ENCODE measurements at regions not wholly inside any gene's neighbourhood (a gene's known extent, or its start where the extent isn't known, plus 50 kb on each side); places are given as distances from the start of the nearest gene placed in this dataset.
"Not testable (repeated sequence)": the region's sequence is repeated elsewhere in the genome, so short reads cannot be mapped to it uniquely, and the experiment has no call there.

DNA sequence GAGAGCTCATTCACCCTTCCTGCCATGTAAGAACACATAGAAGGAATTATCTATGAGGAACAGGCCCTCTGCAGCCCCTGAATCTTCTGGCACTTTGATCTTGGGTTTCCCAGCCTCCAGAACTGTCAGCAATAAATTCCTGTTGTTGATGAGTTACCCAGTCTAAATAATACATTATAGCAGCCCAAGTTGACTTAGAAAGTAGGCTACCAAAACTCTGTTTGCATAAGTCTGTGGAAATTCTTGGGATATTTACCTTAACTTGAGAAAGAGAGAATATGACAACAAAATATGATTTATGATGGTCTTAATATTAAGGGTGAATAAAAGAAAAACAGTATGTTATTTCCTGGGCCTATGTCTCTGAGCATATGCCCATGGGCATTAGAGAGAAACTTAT lies 433.0 kb upstream of the LMO3 start:
- no peak overlapping the region for H3K4me3 Mint-ChIP-seq
- CTCF ChIA-PET = no interaction called here
- no peak overlapping the region for H3K27ac Mint-ChIP-seq
- H3K27me3 Mint-ChIP-seq (ENCODE audit: low read depth) = no peaks in the 10 kb centered on the region
- H3K9me3 Mint-ChIP-seq = peaks cover 5% of the 10 kb centered on the region
- H3K36me3 Mint-ChIP-seq (ENCODE audit: low read depth) = no peaks in the 10 kb centered on the region
- intact Hi-C loops (cut with micrococcal nuclease) = no loop called here
- H3K4me1 Mint-ChIP-seq (ENCODE audit: low read depth) = no peaks in the 10 kb centered on the region
- DNase-seq = no peak

DNA sequence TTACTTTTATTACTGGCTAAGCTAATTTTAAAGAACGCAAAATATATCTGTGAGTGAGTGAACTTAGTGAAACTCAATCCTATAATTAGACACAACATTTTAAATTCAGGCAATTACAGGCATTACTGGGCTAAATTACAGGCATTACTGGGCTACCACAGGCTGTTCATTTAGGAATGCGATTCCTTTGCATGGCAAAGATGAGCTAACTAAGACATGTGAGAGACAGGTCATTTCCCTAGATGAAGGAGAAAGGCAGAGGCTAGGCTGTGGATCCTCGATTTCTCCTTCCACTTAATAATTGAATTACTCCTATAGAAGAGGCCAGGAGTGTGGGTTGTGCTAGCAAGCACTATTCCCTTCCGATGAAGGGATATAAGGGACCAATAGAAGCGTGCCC lies 429.4 kb upstream of the LMO3 start:
- CTCF ChIA-PET = no interaction called here
- H3K4me1 Mint-ChIP-seq (ENCODE audit: low read depth) = no peaks in the 10 kb centered on the region
- H3K27me3 Mint-ChIP-seq (ENCODE audit: low read depth) = no peaks in the 10 kb centered on the region
- no peak overlapping the region for H3K27ac Mint-ChIP-seq
- DNase-seq = no peak
- H3K36me3 Mint-ChIP-seq (ENCODE audit: low read depth) = no peaks in the 10 kb centered on the region
- no peak overlapping the region for H3K4me3 Mint-ChIP-seq
- H3K9me3 Mint-ChIP-seq = peaks cover 1% of the 10 kb centered on the region
- intact Hi-C loops (cut with micrococcal nuclease) = no loop called here

DNA sequence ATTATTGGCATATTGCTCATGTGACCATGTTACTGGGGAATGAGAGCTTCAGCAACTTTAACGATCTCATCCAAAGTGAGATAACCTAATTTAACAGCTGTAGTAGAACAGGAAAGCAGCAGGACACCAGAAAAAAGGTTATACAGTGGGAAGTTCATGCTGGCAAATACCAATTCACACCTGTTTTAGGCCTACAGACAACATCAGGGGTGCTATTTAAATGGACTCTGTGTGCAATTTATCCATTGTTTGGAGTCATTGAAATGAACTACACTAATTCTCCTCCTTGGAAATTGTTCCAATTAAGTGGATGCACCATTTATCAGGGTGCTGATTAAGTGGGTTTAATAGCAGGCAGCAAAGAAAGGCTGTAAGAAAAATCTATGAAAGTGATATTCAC lies 424.4 kb upstream of the LMO3 start:
- H3K27me3 Mint-ChIP-seq (ENCODE audit: low read depth) = no peaks in the 10 kb centered on the region
- intact Hi-C loops (cut with micrococcal nuclease) = no loop called here
- DNase-seq = no peak
- H3K36me3 Mint-ChIP-seq (ENCODE audit: low read depth) = no peaks in the 10 kb centered on the region
- peaks cover 4% of the 10 kb centered on the region for H3K9me3 Mint-ChIP-seq
- H3K4me1 Mint-ChIP-seq (ENCODE audit: low read depth) = no peaks in the 10 kb centered on the region
- no peak overlapping the region for H3K4me3 Mint-ChIP-seq
- CTCF ChIA-PET = no interaction called here
- no peak overlapping the region for H3K27ac Mint-ChIP-seq

DNA sequence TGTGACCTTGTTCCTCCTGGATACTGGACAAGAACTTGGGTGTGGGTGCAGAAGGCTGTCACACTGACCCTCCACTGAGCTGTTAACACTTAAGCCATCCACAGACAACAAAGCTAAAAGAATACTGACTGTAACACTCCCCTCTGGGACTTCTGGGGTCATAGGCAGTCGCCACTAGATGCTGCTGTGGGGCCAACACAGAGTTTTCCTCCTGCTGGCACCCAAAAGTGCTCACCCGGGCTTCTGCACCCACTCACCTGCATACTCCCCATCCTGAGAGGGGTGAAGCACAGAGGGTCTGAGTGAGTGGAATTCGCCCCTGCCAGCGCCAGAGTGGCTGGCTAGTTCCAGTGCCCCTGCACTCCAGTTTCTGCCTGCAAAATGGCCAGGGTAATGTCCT lies 422.4 kb upstream of the LMO3 start:
- Mint-ChIP-seq H3K9me3 (peaks cover 4% of the 10 kb centered on the region), H3K27me3 (ENCODE audit: low read depth) (no peaks in the 10 kb centered on the region), H3K36me3 (ENCODE audit: low read depth) (no peaks in the 10 kb centered on the region)

DNA sequence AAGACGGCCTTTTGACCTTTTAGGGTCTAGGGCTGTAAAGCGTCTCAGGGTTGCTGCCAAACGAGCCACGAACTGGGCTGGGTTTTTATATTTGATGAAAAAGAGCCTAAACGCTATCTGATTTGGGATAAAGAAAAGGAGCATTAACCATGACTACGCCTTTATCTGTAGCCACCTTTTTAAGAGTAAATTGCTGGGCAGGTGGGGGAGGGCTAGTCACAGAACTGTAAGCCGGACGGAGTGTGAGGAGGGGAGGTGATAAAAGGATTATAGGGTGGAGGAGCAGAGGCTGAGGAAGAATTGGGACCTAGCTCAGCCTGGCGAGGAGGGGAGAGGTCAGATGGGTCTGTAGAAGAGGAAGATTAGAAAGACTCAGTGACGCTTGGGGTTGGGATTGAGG lies 419.5 kb upstream of the LMO3 start:
- CTCF ChIA-PET; intact Hi-C loops (cut with micrococcal nuclease); H3K27ac Mint-ChIP-seq; DNase-seq; H3K4me3 Mint-ChIP-seq; H3K36me3 Mint-ChIP-seq (ENCODE audit: low read depth); H3K9me3 Mint-ChIP-seq; H3K27me3 Mint-ChIP-seq (ENCODE audit: low read depth); H3K4me1 Mint-ChIP-seq (ENCODE audit: low read depth): not testable (repeated sequence)

More for the DNA sequence above, 422.4 kb upstream of the LMO3 start:
- DNase-seq = no peak
- Mint-ChIP-seq H3K27ac (no peak overlapping the region), H3K4me1 (ENCODE audit: low read depth) (no peaks in the 10 kb centered on the region), H3K4me3 (no peak overlapping the region)
- intact Hi-C loops (cut with micrococcal nuclease) = no loop called here
- CTCF ChIA-PET = no interaction called here

DNA sequence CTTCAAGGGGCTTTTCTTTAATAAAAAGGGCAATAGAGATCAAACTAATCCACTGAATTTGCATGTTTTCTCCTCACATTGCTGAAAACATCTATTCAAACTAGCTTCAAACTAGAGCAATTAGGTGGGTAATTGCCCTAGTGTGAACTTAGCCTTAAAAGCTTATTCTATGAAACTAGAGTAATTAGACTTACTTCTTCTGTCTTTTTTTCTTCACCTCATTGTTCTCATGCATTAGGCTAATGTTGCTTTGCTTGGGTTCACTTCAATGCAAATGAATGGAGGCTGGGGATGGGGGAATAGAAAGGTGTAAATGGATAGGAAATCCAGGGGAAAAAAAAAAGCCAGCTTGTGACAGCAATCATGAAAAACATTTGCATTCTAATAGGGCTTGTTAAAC lies 414.8 kb upstream of the LMO3 start:
- DNase-seq = no peak
- CTCF ChIA-PET = no interaction called here
- intact Hi-C loops (cut with micrococcal nuclease) = no loop called here
- H3K27ac Mint-ChIP-seq = no peak overlapping the region
- no peaks in the 10 kb centered on the region for H3K27me3 Mint-ChIP-seq (ENCODE audit: low read depth)
- peaks cover 8% of the 10 kb centered on the region for H3K9me3 Mint-ChIP-seq
- H3K4me3 Mint-ChIP-seq = no peak overlapping the region
- H3K36me3 Mint-ChIP-seq (ENCODE audit: low read depth) = no peaks in the 10 kb centered on the region
- H3K4me1 Mint-ChIP-seq (ENCODE audit: low read depth) = no peaks in the 10 kb centered on the region

DNA sequence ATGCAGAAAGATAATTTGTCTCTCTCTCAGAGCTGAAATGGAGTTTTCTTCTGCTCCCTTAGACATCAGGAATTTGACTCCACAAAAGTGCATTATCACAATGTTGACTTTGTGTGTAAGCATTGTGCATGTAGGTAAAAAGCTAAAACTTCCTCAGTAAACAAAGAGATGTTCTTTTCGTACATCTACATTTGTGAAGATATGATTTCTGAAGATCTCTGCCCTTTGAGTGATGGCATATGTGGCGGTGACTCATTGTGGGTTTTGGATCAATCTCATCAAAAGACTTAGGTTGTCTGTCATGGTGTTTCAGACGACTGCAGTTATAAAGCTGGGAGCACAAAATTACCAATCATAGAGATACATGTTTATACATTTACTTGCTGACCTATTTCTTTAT lies 411.4 kb upstream of the LMO3 start:
- Mint-ChIP-seq H3K9me3 (peaks cover 12% of the 10 kb centered on the region), H3K4me3 (no peak overlapping the region), H3K36me3 (ENCODE audit: low read depth) (no peaks in the 10 kb centered on the region), H3K4me1 (ENCODE audit: low read depth) (no peaks in the 10 kb centered on the region), H3K27ac (no peak overlapping the region), H3K27me3 (ENCODE audit: low read depth) (no peaks in the 10 kb centered on the region)
- DNase-seq = no peak
- CTCF ChIA-PET = no interaction called here
- intact Hi-C loops (cut with micrococcal nuclease) = no loop called here

DNA sequence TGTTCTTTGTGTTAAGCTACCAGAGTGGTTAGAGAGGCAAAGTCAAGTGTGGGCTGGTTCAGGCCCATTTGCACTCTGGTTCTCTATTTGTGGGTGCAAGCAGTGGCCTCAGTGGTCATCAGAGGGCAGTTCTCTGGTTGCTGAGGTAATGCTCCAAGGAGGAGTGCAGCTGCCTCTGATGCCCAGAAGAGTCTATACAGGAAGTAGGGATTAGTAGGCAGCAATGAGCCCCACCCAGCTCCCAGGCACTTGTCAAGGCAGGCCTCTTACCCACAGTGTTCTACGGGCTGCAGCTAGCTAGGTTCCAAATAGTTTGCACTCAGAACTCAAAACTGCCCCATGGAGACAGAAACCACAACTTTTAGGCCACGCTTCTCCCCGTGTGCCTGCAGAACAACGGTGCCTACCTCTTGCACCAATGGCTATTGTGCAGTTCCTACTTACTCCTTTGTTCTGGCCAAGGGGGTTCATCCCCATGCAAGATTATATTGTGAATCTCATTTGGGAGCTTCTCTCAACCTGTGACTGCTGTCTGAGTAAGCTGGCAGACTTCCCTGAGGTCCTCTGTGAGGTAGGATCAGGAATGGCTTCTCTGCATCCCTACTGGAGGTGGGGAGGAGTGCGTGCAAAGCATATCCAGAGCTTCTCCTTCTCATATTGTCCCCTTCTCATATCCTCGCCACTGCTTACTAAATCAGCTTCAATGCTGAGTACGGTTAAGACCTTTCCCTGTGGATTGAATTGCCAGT lies 410.3 kb upstream of the LMO3 start:
- no peak overlapping the region for H3K4me3 Mint-ChIP-seq
- no peak for DNase-seq
- H3K4me1 Mint-ChIP-seq (ENCODE audit: low read depth) = no peaks in the 10 kb centered on the region
- no peaks in the 10 kb centered on the region for H3K36me3 Mint-ChIP-seq (ENCODE audit: low read depth)
- H3K27me3 Mint-ChIP-seq (ENCODE audit: low read depth) = no peaks in the 10 kb centered on the region
- CTCF ChIA-PET = no interaction called here
- intact Hi-C loops (cut with micrococcal nuclease) = no loop called here
- H3K27ac Mint-ChIP-seq = no peak overlapping the region
- peaks cover 12% of the 10 kb centered on the region for H3K9me3 Mint-ChIP-seq

DNA sequence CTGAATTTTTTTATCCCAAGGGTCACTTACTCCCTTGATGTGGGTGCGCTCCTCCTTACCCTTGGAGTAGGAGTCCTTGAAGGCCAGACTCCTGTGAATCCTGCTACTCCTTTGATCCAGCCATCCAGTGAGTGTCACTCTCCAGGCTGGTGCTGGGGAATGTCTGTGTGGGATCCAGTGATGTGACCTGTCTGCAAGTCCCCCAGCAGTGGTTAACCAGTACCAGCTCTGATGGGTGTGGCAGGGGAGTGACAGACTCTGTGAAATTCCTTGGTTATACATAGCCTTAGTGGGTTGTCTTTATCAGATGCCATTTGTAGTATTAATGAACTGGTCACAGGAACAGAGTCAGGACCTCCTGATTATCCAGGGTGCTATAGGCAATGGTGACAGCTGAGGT lies 409.5 kb upstream of the LMO3 start:
- CTCF ChIA-PET = no interaction called here

DNA sequence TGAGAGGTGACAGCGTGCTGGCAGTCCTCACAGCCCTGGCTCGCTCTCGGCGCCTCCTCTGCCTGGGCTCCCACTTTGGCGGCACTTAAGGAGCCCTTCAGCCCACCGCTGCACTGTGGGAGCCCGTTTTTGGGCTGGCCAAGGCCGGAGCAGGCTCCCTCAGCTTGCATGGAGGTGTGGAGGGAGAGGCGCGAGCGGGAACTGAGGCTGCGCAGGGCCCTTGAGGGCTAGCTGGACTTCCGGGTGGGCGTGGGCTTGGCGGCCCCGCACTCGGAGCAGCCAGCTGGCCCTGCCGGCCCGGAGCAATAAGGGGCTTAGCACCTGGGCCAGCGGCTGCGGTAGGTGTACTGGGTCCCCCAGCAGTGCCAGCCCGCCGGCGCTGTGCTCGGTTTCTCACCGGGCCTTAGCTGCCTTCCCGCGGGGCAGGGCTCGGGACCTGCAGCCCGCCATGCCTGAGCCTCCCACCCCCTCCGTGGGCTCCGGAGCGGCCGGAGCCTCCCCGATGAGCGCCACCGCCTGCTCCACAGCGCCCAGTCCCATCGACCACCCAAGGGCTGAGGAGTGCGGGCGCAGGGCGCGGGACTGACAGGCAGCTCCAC lies 401.6 kb upstream of the LMO3 start:
- CTCF ChIA-PET; H3K9me3 Mint-ChIP-seq; H3K4me3 Mint-ChIP-seq; H3K27me3 Mint-ChIP-seq (ENCODE audit: low read depth); H3K4me1 Mint-ChIP-seq (ENCODE audit: low read depth); H3K27ac Mint-ChIP-seq; DNase-seq; H3K36me3 Mint-ChIP-seq (ENCODE audit: low read depth); intact Hi-C loops (cut with micrococcal nuclease): not testable (repeated sequence)

More for the DNA sequence above, 409.5 kb upstream of the LMO3 start:
- no peaks in the 10 kb centered on the region for H3K36me3 Mint-ChIP-seq (ENCODE audit: low read depth)
- H3K4me1 Mint-ChIP-seq (ENCODE audit: low read depth) = no peaks in the 10 kb centered on the region
- no peak overlapping the region for H3K4me3 Mint-ChIP-seq
- H3K27me3 Mint-ChIP-seq (ENCODE audit: low read depth) = no peaks in the 10 kb centered on the region
- intact Hi-C loops (cut with micrococcal nuclease) = no loop called here
- H3K9me3 Mint-ChIP-seq = peaks cover 12% of the 10 kb centered on the region
- no peak for DNase-seq
- no peak overlapping the region for H3K27ac Mint-ChIP-seq

DNA sequence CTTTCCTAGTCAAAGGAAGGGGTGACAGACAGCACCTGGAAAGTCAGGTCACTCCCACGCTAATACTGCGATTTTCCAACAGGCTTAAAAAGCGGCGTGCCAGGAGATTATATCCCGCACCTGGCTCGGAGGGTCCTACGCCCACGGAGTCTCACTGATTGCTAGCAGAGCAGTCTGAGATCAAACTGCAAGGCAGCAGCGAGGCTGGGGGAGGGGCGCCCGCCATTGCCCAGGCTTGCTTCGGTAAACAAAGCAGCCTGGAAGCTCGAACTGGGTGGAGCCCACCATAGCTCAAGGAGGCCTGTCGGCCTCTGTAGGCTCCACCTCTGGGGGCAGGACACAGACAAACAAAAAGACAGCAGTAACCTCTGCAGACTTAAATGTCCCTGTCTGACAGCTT lies 392.6 kb upstream of the LMO3 start:
- DNase-seq; intact Hi-C loops (cut with micrococcal nuclease); H3K4me1 Mint-ChIP-seq (ENCODE audit: low read depth); H3K4me3 Mint-ChIP-seq; H3K27me3 Mint-ChIP-seq (ENCODE audit: low read depth); H3K27ac Mint-ChIP-seq; H3K36me3 Mint-ChIP-seq (ENCODE audit: low read depth); CTCF ChIA-PET: not testable (repeated sequence)
- peaks cover 18% of the 10 kb centered on the region for H3K9me3 Mint-ChIP-seq

DNA sequence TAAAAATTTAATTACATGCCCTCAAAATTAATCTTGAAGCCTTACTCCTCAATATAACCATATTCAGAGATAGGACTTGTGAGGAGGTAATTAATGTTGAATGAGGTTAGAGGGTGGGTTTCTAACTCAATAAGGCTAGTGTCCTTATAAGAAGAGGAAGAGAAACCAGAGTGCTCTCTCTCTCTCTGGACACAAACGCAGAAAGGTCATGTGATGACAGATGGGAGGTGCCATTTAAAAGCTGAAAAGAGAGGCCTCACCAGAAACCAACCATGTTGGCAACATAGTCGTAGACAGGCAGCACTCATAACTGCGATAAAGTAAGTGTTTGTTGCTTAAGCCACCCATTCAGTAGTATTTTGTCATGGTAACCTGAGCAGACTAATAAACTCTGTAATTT lies 378.5 kb upstream of the LMO3 start:
- H3K27ac Mint-ChIP-seq = no peak overlapping the region
- DNase-seq = no peak
- intact Hi-C loops (cut with micrococcal nuclease) = no loop called here
- no peak overlapping the region for H3K4me3 Mint-ChIP-seq
- H3K36me3 Mint-ChIP-seq (ENCODE audit: low read depth) = no peaks in the 10 kb centered on the region
- CTCF ChIA-PET = no interaction called here
- H3K4me1 Mint-ChIP-seq (ENCODE audit: low read depth) = no peaks in the 10 kb centered on the region
- H3K27me3 Mint-ChIP-seq (ENCODE audit: low read depth) = no peaks in the 10 kb centered on the region
- H3K9me3 Mint-ChIP-seq = peaks cover 12% of the 10 kb centered on the region

DNA sequence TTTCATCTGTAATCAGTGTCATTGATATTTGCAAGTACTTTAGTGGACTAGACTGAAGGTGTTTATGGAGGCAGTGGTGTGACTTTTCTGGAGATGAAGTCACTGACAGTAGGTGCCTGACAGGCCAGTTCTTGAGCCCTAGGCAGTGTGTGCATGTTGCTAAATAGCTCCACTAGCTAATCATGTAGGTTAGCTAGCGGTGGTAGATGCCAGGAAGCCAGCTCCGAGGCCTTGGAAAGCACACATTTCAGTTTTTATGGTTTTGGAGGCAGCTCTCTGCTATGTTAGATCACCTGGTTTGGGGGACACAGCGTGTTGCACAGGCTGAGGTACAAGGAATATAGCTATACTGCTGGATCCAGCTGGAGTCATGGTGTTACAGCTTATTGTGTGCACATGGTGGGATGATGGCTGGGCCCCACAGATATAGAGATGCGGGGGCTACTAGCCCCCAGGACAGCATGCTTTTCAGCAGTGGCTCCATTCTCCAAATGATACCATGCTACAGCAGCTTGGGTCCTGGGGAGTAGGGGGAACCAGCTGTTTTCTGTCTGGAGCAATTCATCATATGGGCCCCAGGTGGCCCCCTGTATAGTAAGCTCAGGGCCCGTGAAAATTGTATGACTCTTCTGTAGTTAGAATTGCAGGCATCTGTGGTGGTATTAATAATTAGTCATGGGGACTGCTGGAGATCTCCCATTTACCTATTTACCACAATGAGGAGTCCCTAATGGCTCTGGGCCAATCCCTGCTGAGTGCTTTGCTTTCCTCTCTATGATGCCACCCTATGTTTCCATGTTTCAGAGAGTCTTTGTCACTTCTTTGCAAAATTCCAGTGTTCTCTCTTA lies 367.2 kb upstream of the LMO3 start:
- Mint-ChIP-seq H3K27ac (no peak overlapping the region), H3K4me1 (ENCODE audit: low read depth) (no peaks in the 10 kb centered on the region), H3K4me3 (no peak overlapping the region), H3K9me3 (peaks cover 10% of the 10 kb centered on the region), H3K36me3 (ENCODE audit: low read depth) (no peaks in the 10 kb centered on the region), H3K27me3 (ENCODE audit: low read depth) (no peaks in the 10 kb centered on the region)
- DNase-seq = no peak
- intact Hi-C loops (cut with micrococcal nuclease) = no loop called here
- CTCF ChIA-PET = no interaction called here
